Amniotic stem cell (primary cell): ENCODE measurements at regions not wholly inside any gene's neighbourhood (a gene's known extent, or its start where the extent isn't known, plus 50 kb on each side); places are given as distances from the start of the nearest gene placed in this dataset.

ENCODE experiments used
- DNase-seq: peaks from one replicate; lab custom pipeline; 2025; lab: John Stamatoyannopoulos, UW

- DNase-seq: no peak
Measured at GRCh38 chr1:30420519-30421050, 302.8 kb downstream of the MATN1 start.

GRCh38 chr1:30419831-30420230 is 303.6 kb downstream of the MATN1 start:
- DNase-seq: no peak

GRCh38 chr1:30418939-30419720 is 304.3 kb downstream of the MATN1 start:
- no peak for DNase-seq

- no peak for DNase-seq
Measured at GRCh38 chr1:30418061-30418938, 305.1 kb downstream of the MATN1 start.

GRCh38 chr1:30417701-30418046 is 305.7 kb downstream of the MATN1 start:
- DNase-seq: no peak

- DNase-seq: no peak
Measured at GRCh38 chr1:30417001-30417700, 306.2 kb downstream of the MATN1 start.

DNA sequence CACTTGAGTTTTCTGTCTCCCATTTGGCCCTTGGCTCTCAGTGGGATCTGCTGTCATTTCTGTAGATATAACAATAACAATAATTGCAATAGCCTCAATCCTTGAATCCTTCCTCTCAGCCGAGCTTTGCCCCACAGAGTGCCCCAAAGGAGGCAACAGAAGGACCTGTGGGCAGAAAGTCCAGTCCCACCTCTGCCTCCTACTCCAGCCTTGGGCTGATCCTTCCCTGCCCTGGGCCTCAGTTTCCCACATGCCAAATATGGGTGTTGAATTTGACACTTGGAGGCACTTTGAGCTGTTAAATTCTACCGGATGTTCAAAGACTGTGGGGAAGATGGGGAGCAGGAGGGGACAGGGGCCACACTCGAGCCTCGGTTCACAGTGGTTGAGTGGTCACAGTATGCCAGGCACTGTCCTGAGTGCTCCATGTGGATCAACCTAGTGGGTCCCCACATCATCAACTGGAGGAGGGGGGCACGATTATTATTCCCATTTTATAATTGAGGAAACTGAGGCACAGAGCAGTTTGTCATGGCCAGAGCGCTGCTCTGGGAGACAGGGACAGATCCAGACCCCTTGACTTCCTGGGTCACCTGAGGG is 307.1 kb downstream of the MATN1 start:
- DNase-seq: no peak

GRCh38 chr1:30415171-30415940 is 308.0 kb downstream of the MATN1 start:
- no peak for DNase-seq

GRCh38 chr1:30414851-30415165 is 308.6 kb downstream of the MATN1 start:
- no peak for DNase-seq

DNA sequence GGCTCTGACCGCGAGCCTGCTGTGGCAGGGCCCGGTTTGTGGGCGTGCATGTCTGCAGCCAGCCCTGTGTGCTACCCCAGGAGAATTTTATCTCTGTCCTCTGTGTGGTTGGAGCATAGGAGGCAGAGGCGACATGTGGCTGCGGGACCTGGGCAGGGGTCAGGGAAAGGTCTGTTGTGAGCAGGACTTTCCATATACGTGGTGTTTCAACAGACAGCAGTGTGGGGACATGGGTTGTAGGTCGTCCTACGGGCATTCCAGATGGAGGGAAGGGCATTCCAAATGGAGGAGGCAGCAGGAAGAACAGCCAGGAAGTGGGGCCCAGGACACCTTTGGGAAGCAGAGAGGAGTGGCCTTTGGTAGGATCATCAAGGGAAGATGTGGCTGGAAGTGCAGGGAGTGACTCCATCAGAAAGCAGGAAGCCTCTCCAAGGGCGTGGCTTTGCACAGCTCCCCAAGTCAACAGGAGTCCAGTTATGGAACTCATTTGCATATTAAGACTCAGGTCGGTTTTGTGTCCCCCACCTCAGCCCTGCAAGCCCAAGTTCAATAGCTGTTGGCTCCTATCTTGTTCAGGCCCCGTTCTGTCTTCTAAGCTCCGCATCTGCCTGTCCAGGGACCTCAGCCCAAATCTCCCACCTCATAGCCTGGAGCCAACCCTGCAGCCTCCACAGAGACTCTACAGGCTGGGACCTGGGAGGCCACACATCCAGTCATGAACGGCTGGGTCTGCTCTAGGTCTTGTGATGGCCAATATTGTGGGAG is 309.1 kb downstream of the MATN1 start:
- no peak for DNase-seq

DNA sequence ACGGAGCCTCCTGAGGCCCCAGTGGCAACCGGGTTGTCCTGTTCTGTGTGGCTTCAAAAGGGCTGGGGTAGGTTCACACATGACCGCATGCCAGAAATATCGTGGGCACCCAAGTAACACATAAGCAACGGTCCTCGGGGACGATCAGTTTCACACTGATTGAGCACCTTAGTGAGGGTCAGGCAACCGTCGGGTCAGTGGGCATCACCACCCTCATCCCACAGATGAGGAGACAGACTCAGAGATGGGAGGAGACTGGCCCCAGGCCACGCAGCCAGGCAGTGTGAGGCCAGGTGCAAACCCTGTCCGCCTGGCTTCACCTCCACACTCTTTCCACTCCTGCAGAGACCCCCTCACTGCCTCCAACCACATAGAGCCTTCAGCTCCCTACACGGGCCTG is 309.8 kb downstream of the MATN1 start:
- no peak for DNase-seq

DNA sequence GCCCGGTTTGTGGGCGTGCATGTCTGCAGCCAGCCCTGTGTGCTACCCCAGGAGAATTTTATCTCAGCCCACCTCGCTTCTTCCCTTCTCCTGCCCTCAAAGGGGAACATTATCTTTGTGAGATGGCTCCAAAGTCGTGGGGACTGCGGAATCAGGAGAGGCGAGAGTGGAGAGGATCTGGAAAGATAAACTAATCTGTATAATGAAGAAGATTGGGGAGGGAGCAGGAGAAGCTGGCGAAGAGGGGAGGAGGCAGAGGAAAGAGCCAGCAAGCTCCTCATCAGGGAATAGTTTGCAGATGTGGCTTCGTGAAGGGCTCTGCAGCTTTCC is 310.3 kb downstream of the MATN1 start:
- DNase-seq: no peak

DNA sequence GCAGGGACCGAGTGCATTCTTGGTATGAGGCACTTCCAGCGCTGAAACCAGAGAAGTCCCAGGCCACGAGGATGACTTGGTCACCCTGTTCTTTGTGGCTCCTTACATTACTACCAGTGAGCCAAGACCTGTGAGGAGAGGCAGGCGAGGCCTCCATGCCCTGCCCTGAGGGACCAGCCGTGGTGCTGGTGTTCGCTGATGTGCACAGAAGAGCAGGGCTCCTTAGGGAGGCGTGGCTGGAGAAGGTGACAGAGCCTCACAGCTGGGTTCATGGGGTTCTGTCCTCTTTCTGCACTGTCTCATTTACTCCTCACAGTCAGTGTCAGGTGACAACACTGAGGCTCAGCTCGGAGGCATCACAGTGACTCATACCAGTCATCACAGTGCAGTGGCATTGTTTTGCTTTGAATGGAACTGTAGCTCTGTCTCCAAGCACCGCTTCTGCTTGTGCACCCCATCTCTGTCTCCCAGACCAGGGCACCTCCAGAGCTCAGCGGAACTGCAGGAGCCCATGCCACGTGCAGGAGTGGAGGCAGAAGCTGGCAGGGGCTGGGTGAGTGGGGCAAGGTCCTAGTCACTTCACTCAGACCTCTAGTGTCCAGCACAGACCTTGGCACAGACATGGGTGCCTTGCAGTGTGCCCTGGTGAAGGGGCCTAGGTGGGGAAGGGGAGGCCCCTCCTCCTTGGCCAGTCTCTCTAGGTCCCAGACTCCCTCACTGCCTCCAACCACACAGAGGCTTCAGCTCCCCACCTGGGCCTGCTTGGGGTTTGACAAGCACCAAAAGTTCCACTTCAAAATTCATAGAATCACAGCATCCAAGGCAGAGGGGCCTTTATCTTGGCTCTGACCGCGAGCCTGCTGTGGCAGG is 310.9 kb downstream of the MATN1 start:
- DNase-seq: no peak

DNA sequence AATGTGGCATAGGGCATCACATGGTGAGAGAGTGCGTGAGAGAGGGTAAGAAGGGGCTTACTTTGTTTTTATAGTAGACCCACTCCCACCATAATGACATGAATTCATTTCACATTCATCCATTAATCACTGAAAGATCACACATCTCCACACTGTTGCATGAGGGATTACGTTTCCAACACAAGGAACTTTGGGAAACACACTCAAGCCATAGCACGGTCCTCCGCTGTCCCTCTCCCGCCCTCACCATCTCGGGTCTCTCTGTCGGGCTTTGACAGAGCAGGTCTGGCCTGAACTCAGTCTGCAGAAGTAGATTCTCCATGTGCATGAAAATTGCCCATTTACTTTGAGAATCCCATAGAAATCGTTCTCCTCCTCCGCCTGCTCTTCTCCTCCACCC is 312.2 kb downstream of the MATN1 start:
- no peak for DNase-seq

DNA sequence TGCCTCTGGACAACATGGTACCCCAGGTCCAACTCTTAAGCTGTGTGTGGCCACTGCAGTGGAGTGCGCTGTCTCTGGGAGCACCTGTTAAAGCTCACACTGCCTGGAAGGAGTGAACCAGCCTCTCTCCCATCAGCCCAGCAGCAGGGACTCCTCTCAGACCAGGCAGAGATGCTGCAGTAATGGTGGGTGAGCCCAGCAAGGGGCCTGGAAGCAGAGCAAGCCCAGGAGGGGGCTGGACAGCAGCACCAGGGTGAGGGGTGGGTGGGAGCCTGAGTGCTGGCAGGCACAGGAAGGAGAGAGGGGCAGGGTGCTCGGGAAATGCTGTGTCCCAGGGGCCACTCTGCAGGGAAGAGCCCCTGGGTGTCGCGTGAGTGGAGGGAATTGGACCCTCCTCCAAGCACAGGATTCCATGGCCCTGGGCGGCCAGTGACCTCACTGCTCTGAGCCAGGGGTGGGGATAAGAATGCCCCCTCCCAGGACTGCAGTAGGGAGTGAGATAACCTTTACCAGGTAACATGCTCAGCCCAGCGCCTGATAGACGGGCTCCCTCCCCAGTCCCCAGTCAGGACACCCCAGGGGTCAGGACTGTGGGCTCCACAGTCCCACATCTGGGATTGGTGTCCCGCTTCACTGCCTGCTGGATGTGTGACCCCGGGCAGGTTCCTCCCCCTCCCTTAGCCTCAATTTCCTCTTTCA is 313.1 kb downstream of the MATN1 start:
- no peak for DNase-seq

GRCh38 chr1:30409476-30410152 is 313.8 kb downstream of the MATN1 start:
- no peak for DNase-seq

GRCh38 chr1:30407865-30408580 is 315.4 kb downstream of the MATN1 start:
- DNase-seq: no peak
